IPS-20b (cell line): ENCODE measurements at regions not wholly inside any gene's neighbourhood (a gene's known extent, or its start where the extent isn't known, plus 50 kb on each side); places are given as distances from the start of the nearest gene placed in this dataset.

ENCODE experiments used
- H3K27ac ChIP-seq: one replicate; pipeline ENCODE4 v1.5.1; 2013; ENCODE audit warnings: low read length
- H3K27me3 ChIP-seq: 2 replicates; pipeline ENCODE4 v1.6.1; 2013; ENCODE audit warnings: mild to moderate bottlenecking, low read length, inconsistent platforms; ENCODE audit not compliant: insufficient read depth
- H3K36me3 ChIP-seq: 2 replicates; pipeline ENCODE4 v1.6.1; 2013; ENCODE audit warnings: low read depth, mild to moderate bottlenecking, inconsistent platforms, low read length, moderate library complexity; ENCODE audit not compliant: insufficient read depth
- H3K4me1 ChIP-seq: 2 replicates; pipeline ENCODE4 v1.6.1; 2013; ENCODE audit warnings: mild to moderate bottlenecking, control low read depth, inconsistent platforms, low read length, moderate library complexity; ENCODE audit not compliant: insufficient read depth
- H3K4me3 ChIP-seq: 2 replicates; pipeline ENCODE4 v1.5.1; 2013; ENCODE audit warnings: mild to moderate bottlenecking, low read length, inconsistent platforms
- H3K9ac ChIP-seq: 2 replicates; pipeline ENCODE4 v1.6.1; 2013; ENCODE audit warnings: low read depth, mild to moderate bottlenecking, inconsistent platforms, low read length, moderate library complexity
- H3K9me3 ChIP-seq: 2 replicates; pipeline ENCODE4 v1.6.1; 2013; ENCODE audit warnings: mild to moderate bottlenecking, low read depth, low read length, inconsistent platforms; ENCODE audit not compliant: insufficient read depth

DNA sequence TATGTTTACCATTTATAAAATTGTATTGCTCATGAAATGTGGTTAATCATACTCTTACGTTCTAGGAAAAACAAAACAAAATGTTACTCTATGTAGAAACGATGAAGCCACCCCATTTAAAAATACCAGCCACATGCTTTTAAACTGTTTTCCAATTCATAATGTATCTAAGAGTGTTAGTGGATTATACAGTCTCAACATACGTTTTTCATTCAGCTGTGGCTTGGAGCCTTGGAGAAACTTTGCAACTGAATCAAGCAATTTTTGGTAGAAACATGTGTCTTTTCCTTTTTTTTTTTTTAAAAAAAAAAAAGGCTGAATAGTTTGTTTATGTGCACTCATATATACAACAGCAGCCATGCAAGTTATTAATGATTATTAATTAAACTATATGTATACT is 378.0 kb upstream of the SEMA3D start:
- Histone ChIP-seq H3K4me3 (no peak overlapping the region), H3K27ac (no peak overlapping the region), H3K9me3 (no peaks in the 10 kb centered on the region), H3K4me1 (no peaks in the 10 kb centered on the region), H3K27me3 (no peaks in the 10 kb centered on the region), H3K36me3 (no peaks in the 10 kb centered on the region), H3K9ac (no peak overlapping the region)

DNA sequence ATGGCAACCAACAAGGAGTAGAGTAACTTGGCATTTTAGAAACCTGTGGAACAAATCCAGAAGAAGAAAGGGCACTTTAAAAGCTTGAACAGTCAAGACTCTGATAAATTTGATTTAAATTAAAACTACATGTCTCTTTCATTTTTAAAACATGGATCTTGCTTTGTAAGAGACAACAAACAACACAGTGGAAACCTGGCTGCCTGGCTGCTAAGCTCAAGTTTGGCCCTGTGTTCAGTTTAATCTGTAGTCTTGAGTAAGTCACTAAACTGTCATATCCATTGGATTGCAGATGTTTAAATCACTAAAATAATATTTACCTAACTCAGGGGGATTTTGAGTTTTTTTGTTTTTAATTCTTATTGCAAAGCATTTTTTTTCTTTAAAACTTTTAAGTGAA is 374.9 kb upstream of the SEMA3D start:
- Histone ChIP-seq H3K4me1 (no peaks in the 10 kb centered on the region), H3K9me3 (no peaks in the 10 kb centered on the region), H3K36me3 (no peaks in the 10 kb centered on the region), H3K27me3 (no peaks in the 10 kb centered on the region), H3K27ac (no peak overlapping the region), H3K4me3 (no peak overlapping the region), H3K9ac (no peak overlapping the region)

GRCh38 chr7:85554236-85555178 is 367.7 kb upstream of the SEMA3D start:
- Histone ChIP-seq H3K4me1 (no peaks in the 10 kb centered on the region), H3K36me3 (no peaks in the 10 kb centered on the region), H3K9me3 (no peaks in the 10 kb centered on the region), H3K27ac (no peak overlapping the region), H3K4me3 (no peak overlapping the region), H3K27me3 (no peaks in the 10 kb centered on the region), H3K9ac (no peak overlapping the region)

DNA sequence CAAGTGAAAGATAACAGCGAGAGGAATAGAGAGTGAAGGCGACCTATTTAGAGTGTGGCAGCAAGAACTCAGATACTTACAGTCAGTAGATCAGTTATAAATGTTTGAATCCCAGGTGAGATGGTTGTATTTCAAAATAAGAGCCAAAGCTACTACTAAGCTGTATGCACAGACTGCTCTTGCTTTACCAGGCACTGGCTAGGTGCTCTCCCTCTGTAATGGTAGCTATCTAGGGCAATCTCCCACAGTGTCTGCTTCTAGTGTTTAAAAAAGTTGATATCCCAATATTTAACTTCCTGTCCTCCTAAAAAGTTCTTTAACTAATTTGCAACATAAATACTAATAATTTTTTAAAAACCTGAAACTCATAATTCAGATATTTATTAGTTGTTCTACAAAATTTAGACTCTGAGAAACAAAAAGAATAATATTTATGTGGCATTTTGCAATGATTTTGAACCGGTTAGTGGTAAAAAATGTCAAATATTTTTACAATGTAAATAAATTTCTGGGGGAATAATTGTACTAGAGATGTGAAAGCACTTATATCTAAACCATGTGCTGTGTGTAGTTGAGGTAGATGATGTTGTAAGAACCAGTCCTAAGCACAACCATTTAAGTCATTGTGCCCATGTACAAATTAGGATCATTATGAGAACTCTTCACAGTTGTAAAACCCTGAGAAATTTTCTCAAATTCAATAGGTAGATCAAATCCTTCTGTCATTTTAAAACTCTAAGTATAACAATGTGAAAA is 349.3 kb upstream of the SEMA3D start:
- H3K27ac ChIP-seq: no peak overlapping the region
- no peaks in the 10 kb centered on the region for H3K27me3 ChIP-seq
- no peaks in the 10 kb centered on the region for H3K9me3 ChIP-seq
- H3K4me3 ChIP-seq: no peak overlapping the region
- no peak overlapping the region for H3K9ac ChIP-seq
- H3K4me1 ChIP-seq: no peaks in the 10 kb centered on the region
- H3K36me3 ChIP-seq: no peaks in the 10 kb centered on the region

DNA sequence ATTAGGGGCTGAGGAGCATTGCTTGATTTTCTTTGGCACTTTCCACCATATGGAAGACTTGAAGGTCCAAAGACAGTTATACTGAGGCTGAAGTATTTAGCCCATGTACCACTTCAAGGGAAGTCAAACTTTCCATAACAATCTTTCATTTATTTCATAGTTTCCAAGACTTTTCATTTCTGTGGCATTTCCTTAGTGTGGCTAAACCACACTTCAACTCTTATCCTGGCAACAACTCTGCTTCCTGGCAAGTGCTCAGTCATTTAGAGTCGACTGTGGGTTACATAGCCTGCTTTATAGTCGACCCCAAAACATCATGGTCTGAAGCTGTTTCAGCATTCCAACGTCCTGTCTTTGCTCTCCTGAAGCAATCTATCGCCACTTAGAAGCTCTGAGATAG is 343.0 kb upstream of the SEMA3D start:
- Histone ChIP-seq H3K9ac (no peak overlapping the region), H3K4me3 (no peak overlapping the region), H3K9me3 (no peaks in the 10 kb centered on the region), H3K4me1 (no peaks in the 10 kb centered on the region), H3K27ac (no peak overlapping the region), H3K27me3 (no peaks in the 10 kb centered on the region), H3K36me3 (no peaks in the 10 kb centered on the region)

- no peaks in the 10 kb centered on the region for H3K4me1 ChIP-seq
Measured at GRCh38 chr7:85529201-85529600, 342.3 kb upstream of the SEMA3D start.

DNA sequence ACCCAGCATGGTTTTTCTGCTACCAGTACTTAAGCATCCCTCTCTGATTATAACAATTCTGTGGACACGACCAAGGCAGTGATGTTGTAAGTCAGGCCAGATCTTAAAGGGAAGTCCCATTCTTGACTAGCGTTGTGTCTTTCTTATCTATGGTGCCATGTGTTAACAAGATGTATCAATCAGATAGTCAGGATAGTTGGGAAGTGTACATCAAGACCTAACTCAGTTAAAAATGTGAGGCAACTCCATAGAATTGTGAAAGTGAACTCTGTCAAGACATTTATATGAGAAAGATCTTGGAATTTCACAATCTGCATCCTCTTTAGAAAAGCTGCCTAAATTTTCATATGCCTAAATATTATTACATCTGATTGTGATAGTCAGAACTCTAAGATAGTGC is 341.7 kb upstream of the SEMA3D start:
- Histone ChIP-seq H3K4me1 (no peaks in the 10 kb centered on the region), H3K9ac (no peak overlapping the region), H3K9me3 (no peaks in the 10 kb centered on the region), H3K27me3 (no peaks in the 10 kb centered on the region), H3K4me3 (no peak overlapping the region), H3K27ac (no peak overlapping the region), H3K36me3 (no peaks in the 10 kb centered on the region)

More at GRCh38 chr7:85529201-85529600, 342.3 kb upstream of the SEMA3D start:
- H3K9ac ChIP-seq: no peak overlapping the region
- H3K36me3 ChIP-seq: no peaks in the 10 kb centered on the region
- H3K27me3 ChIP-seq: no peaks in the 10 kb centered on the region
- H3K27ac ChIP-seq: no peak overlapping the region
- no peak overlapping the region for H3K4me3 ChIP-seq
- H3K9me3 ChIP-seq: no peaks in the 10 kb centered on the region

GRCh38 chr7:85525676-85526075 is 338.8 kb upstream of the SEMA3D start:
- Histone ChIP-seq H3K27ac (no peak overlapping the region), H3K9me3 (no peaks in the 10 kb centered on the region), H3K27me3 (no peaks in the 10 kb centered on the region), H3K4me3 (no peak overlapping the region), H3K4me1 (no peaks in the 10 kb centered on the region), H3K9ac (no peak overlapping the region), H3K36me3 (no peaks in the 10 kb centered on the region)

- Histone ChIP-seq H3K4me3 (no peak overlapping the region), H3K36me3 (no peaks in the 10 kb centered on the region), H3K9me3 (no peaks in the 10 kb centered on the region), H3K9ac (no peak overlapping the region), H3K27ac (no peak overlapping the region), H3K27me3 (no peaks in the 10 kb centered on the region), H3K4me1 (no peaks in the 10 kb centered on the region)
Measured at GRCh38 chr7:85522070-85522469, 335.2 kb upstream of the SEMA3D start.

DNA sequence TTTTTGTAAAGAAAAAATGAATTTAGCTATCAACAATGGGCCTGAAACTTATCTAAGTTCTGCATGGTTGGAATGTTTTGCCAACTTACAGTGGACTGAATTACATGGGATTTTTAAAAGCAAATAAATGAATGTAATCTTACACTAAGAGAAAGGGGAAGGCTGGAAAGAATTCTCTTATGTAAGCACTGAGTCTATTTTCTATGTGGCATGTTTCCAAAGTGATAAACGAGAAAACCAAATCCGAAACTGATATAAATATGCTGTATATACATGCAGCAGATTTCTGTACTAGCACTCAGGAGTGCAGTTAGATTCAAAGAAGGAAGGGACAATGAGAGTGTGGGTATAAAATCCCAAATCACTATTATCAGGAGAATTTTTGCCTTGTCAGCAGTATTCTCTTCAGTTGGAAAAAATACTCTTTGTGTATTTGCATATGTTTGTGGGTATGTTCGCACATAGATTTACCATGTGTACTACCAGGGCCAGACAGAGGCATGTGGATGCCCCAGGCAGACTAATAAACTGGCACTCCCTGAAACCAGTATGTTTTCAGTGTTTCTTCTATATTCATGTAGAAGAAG is 334.3 kb upstream of the SEMA3D start:
- Histone ChIP-seq H3K27ac (no peak overlapping the region), H3K36me3 (no peaks in the 10 kb centered on the region), H3K4me3 (no peak overlapping the region), H3K4me1 (no peaks in the 10 kb centered on the region), H3K9me3 (no peaks in the 10 kb centered on the region), H3K27me3 (no peaks in the 10 kb centered on the region), H3K9ac (no peak overlapping the region)

DNA sequence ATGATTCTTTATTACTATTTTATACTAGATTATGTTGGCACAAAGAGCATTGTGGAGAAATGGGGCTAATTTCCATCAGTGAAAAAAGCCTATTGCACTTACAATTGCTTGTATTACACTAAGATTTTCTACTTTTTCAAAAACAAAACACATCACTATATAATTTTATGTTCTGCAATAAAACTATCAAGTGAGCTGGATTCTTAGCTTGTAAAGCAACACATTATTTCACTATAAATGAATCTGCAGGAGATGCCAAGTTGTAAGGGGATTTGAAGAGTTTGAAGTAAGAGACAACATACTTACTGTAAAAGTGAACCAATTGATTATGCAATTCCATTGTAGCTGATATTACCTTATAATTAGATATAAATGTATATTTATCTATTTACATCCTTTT is 333.3 kb upstream of the SEMA3D start:
- H3K36me3 ChIP-seq: no peaks in the 10 kb centered on the region
- H3K4me1 ChIP-seq: no peaks in the 10 kb centered on the region

More for the DNA sequence above, 333.3 kb upstream of the SEMA3D start:
- Histone ChIP-seq H3K27me3 (no peaks in the 10 kb centered on the region), H3K9me3 (no peaks in the 10 kb centered on the region), H3K27ac (no peak overlapping the region), H3K4me3 (no peak overlapping the region), H3K9ac (no peak overlapping the region)
